Omental fat pad (tissue), 3 donors: ENCODE measurements at regions not wholly inside any gene's neighbourhood (a gene's known extent, or its start where the extent isn't known, plus 50 kb on each side); places are given as distances from the start of the nearest gene placed in this dataset.
"Not testable (repeated sequence)": the region's sequence is repeated elsewhere in the genome, so short reads cannot be mapped to it uniquely, and the experiment has no call there.

Source experiments
- ATAC-seq: fragments of 150-250 bp; one replicate; pipeline ENCODE4 v1.9.1; 2016; ENCODE audit warnings: mild to moderate bottlenecking, moderate library complexity; ENCODE audit not compliant: low FRiP score
- DNase-seq: peaks from one replicate; pipeline ENCODE4 v3.0.0-alpha.2; 2019; ENCODE audit warnings: low spot score
- TF ChIP-seq, protein P1 (sequence below), 3 donors: fragments of 450-650 bp; IDR thresholded peaks; one replicate each; pipeline ENCODE4 v1.5.1; 2016 to 2017; ENCODE audit warnings: antibody characterized with exemption in 3 of 3, mild to moderate bottlenecking in 3 of 3, moderate library complexity in 2 of 3

GRCh38 chr12:4193821-4194220, 79.7 kb upstream of the CCND2 start:
- TF ChIP-seq, protein P1, sequence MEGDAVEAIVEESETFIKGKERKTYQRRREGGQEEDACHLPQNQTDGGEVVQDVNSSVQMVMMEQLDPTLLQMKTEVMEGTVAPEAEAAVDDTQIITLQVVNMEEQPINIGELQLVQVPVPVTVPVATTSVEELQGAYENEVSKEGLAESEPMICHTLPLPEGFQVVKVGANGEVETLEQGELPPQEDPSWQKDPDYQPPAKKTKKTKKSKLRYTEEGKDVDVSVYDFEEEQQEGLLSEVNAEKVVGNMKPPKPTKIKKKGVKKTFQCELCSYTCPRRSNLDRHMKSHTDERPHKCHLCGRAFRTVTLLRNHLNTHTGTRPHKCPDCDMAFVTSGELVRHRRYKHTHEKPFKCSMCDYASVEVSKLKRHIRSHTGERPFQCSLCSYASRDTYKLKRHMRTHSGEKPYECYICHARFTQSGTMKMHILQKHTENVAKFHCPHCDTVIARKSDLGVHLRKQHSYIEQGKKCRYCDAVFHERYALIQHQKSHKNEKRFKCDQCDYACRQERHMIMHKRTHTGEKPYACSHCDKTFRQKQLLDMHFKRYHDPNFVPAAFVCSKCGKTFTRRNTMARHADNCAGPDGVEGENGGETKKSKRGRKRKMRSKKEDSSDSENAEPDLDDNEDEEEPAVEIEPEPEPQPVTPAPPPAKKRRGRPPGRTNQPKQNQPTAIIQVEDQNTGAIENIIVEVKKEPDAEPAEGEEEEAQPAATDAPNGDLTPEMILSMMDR (IDR thresholded peaks at IDR 0.05): no peak
- DNase-seq (no peak), ATAC-seq (no peak)

GRCh38 chr12:4191642-4192041, 81.9 kb upstream of the CCND2 start:
- no peak for DNase-seq
- TF ChIP-seq, protein P1 (IDR thresholded peaks at IDR 0.05): no peak
- no peak for ATAC-seq

DNA sequence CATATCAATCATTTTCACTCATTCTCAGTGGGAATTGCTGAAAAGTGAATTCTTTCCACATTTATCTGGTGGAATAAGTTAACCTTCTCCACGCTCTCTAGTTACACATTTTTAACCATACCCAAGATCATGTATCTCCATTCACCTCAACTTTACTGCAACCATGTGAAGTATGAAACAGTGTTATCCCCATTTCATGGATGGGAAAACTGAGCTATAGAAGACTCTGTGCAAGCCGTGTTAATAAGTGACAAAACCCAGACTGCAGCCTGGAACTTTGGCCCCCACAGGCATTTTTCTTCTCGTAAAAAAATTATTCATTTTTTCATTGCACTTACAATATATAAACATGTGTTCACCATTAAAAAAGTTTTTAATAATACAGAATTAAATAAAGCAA, 82.4 kb upstream of the CCND2 start:
- TF ChIP-seq, protein P1 (IDR thresholded peaks at IDR 0.05): no peak
- ATAC-seq: no peak

DNA sequence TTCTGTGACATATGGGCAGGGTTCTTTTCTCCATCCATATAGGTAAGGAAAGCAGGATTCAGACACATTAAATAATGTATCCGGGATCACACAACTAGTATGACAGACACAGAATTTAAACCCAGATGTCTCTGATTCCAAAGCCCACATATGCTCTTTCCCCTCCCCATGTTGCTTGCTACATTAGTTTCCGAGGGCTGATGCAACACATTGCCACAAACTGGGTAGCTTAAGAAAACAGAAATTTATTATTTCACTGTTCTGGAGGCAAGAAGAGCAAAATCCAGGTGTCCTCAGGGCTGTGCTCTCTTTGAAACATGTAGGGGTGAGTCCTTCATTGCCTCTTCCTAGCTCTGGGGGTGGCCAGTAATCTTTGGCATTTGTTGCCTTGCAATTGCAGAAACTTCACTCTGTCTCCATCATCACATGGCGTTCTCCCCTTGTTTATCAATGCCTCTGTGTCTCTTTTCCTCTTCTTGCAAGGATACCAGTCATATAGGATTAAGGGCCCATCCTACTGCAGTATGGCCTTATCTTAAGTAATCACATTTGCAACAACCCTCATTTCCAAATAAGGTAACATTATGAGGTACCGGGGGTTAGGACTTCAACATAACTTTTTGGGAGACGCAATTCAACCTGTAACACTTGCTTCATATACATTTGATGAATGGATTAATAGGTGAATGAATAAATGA, 83.0 kb upstream of the CCND2 start:
- ATAC-seq: no peak
- TF ChIP-seq, protein P1 (IDR thresholded peaks at IDR 0.05): no peak
- DNase-seq: no peak

More for the DNA sequence above, 82.4 kb upstream of the CCND2 start:
- no peak for DNase-seq

DNA sequence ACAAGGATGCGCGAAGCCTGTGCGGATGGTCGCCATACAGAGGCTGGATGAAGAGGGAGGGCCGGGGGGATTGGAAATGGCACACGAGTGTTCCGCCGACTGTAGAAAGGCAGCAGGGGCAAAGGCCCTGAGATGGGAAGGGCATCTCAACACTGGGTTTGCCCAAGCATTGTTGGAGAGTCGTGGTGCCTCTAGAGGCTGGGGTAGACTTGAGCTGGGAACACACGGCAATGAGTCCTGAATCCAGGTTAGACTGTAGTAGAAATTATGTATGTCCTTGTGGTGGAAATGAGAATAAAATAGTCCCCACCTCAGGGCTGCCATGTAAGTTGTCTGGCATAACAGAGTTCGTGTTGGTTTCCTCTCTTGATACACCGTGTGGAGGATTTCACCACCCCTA, 83.8 kb upstream of the CCND2 start:
- TF ChIP-seq, protein P1 (IDR thresholded peaks at IDR 0.05): no peak
- DNase-seq (no peak), ATAC-seq (no peak)

GRCh38 chr12:4187916-4188315, 85.6 kb upstream of the CCND2 start:
- TF ChIP-seq, protein P1 (IDR thresholded peaks at IDR 0.05): no peak
- ATAC-seq: no peak
- DNase-seq: no peak

DNA sequence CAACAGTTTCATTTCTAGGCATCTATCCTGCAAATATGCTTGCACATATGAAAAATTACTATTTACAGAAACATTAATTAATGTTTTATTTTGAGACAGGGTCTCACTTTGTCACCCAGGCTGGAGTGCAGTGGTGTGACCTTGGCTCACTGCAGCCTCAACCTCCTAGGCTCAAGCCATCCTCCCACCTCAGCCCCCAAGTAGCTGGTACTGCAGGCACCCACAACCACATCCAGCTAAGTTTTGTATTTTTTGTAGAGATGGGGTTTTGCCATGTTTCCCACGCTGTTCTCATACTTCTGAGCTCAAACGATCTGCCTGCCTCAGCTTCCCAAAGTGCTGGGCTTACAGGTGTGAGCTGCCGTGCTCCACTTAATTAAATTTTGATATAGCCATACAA, 86.2 kb upstream of the CCND2 start:
- not testable (repeated sequence) for DNase-seq, ATAC-seq
